WERI-Rb-1 (cell line): ENCODE measurements at regions not wholly inside any gene's neighbourhood (a gene's known extent, or its start where the extent isn't known, plus 50 kb on each side); places are given as distances from the start of the nearest gene placed in this dataset.

Source experiments
- DNase-seq: peaks from one replicate; pipeline ENCODE4 v3.0.0-alpha.2; 2020
- H3K27ac ChIP-seq: fragments of 250-450 bp; sonication (Bioruptor Pico); 2 replicates; pipeline ENCODE4 v1.5.1; 2020; ENCODE audit warnings: mild to moderate bottlenecking, moderate library complexity
- H3K27me3 ChIP-seq: fragments of 250-450 bp; sonication (Bioruptor Pico); 2 replicates; pipeline ENCODE4 v1.5.1; 2021; ENCODE audit warnings: mild to moderate bottlenecking, low read depth, moderate library complexity; ENCODE audit not compliant: insufficient read depth, severe bottlenecking
- H3K36me3 ChIP-seq: fragments of 250-450 bp; sonication (Bioruptor Pico); 2 replicates; pipeline ENCODE4 v1.5.1; 2020; ENCODE audit warnings: mild to moderate bottlenecking, moderate library complexity
- H3K4me3 ChIP-seq: 2 replicates; pipeline ENCODE4 v1.5.1; 2011; ENCODE audit warnings: low read depth, mild to moderate bottlenecking, control low read depth, low read length
- H3K9me3 ChIP-seq: fragments of 250-450 bp; sonication (Bioruptor Pico); 2 replicates; pipeline ENCODE4 v1.5.1; 2021; ENCODE audit warnings: mild to moderate bottlenecking, moderate library complexity; ENCODE audit not compliant: severe bottlenecking
- CTCF ChIP-seq: IDR thresholded peaks from 2 replicates; pipeline ENCODE4 v1.5.1; 2011; ENCODE audit warnings: low read depth, mild to moderate bottlenecking, control low read depth, inconsistent platforms, low read length

GRCh38 chr16:5907544-5907943 lies 809.9 kb upstream of the EEF2KMT start:
- Histone ChIP-seq H3K36me3 (no peaks in the 10 kb centered on the region), H3K4me3 (no peak overlapping the region), H3K27me3 (no peaks in the 10 kb centered on the region), H3K9me3 (no peaks in the 10 kb centered on the region), H3K27ac (no peak overlapping the region)
- no peak for DNase-seq
- no peak for TF ChIP-seq CTCF

GRCh38 chr16:5906351-5906750 lies 808.8 kb upstream of the EEF2KMT start:
- Histone ChIP-seq H3K4me3 (no peak overlapping the region), H3K27ac (no peak overlapping the region), H3K9me3 (no peaks in the 10 kb centered on the region), H3K27me3 (no peaks in the 10 kb centered on the region), H3K36me3 (no peaks in the 10 kb centered on the region)
- TF ChIP-seq CTCF, result no peak
- no peak for DNase-seq

GRCh38 chr16:5905935-5906334 lies 808.3 kb upstream of the EEF2KMT start:
- H3K27ac ChIP-seq, result no peak overlapping the region
- no peak for TF ChIP-seq CTCF
- H3K36me3 ChIP-seq, result no peaks in the 10 kb centered on the region
- no peak overlapping the region for H3K4me3 ChIP-seq
- H3K27me3 ChIP-seq, result no peaks in the 10 kb centered on the region
- DNase-seq, result no peak
- no peaks in the 10 kb centered on the region for H3K9me3 ChIP-seq

- Histone ChIP-seq H3K4me3 (no peak overlapping the region), H3K9me3 (no peaks in the 10 kb centered on the region), H3K27me3 (no peaks in the 10 kb centered on the region), H3K36me3 (no peaks in the 10 kb centered on the region), H3K27ac (no peak overlapping the region)
- TF ChIP-seq CTCF, result no peak
- no peak for DNase-seq
Measured at GRCh38 chr16:5903832-5904231, 806.2 kb upstream of the EEF2KMT start.

- Histone ChIP-seq H3K9me3 (no peaks in the 10 kb centered on the region), H3K36me3 (no peaks in the 10 kb centered on the region), H3K4me3 (no peak overlapping the region), H3K27ac (no peak overlapping the region), H3K27me3 (no peaks in the 10 kb centered on the region)
- no peak for DNase-seq
- no peak for TF ChIP-seq CTCF
Measured at GRCh38 chr16:5903153-5903552, 805.6 kb upstream of the EEF2KMT start.

GRCh38 chr16:5900046-5900445 lies 802.5 kb upstream of the EEF2KMT start:
- no peak for TF ChIP-seq CTCF
- Histone ChIP-seq H3K9me3 (no peaks in the 10 kb centered on the region), H3K4me3 (no peak overlapping the region), H3K36me3 (no peaks in the 10 kb centered on the region), H3K27ac (no peak overlapping the region), H3K27me3 (no peaks in the 10 kb centered on the region)
- no peak for DNase-seq
